HAP-1 (cell line): ENCODE measurements at regions not wholly inside any gene's neighbourhood (a gene's known extent, or its start where the extent isn't known, plus 50 kb on each side); places are given as distances from the start of the nearest gene placed in this dataset.

ENCODE experiments used
- DNase-seq, 2 experiments: peaks; one replicate each; pipeline ENCODE4 v3.0.0-alpha.2; 2016 to 2020; ENCODE audit warnings: low spot score in 2 of 2
- H3K27me3 ChIP-seq: fragments of 250-450 bp; sonication (Bioruptor Pico); 2 replicates; pipeline ENCODE4 v1.5.1; 2020; ENCODE audit warnings: low read depth, mild to moderate bottlenecking, moderate library complexity
- H3K36me3 ChIP-seq: fragments of 250-450 bp; sonication (Bioruptor Pico); replicated peaks from 2 replicates; pipeline ENCODE4 v1.5.1; 2020; ENCODE audit warnings: mild to moderate bottlenecking
- H3K4me1 ChIP-seq: fragments of 250-450 bp; sonication (Bioruptor Pico); 2 replicates; pipeline ENCODE4 v1.5.1; 2020; ENCODE audit warnings: mild to moderate bottlenecking
- H3K4me3 ChIP-seq: fragments of 250-450 bp; sonication (Bioruptor Pico); 2 replicates; pipeline ENCODE4 v1.5.1; 2020; ENCODE audit warnings: mild to moderate bottlenecking, moderate library complexity
- H3K9me3 ChIP-seq: fragments of 250-450 bp; sonication (Bioruptor Pico); 2 replicates; pipeline ENCODE4 v1.5.1; 2020; ENCODE audit warnings: mild to moderate bottlenecking, moderate library complexity
- in situ Hi-C: fragments of 300-500 bp; cut with MboI; formaldehyde crosslinking; loops from 3 replicates; pipeline ENCODE4 v1.14.3; 2020; ENCODE audit warnings: low sequenced_read_pairs, inconsistent platforms, mixed read lengths

- no peaks in the 10 kb centered on the region for H3K27me3 ChIP-seq
- H3K9me3 ChIP-seq, result no peaks in the 10 kb centered on the region
- H3K4me3 ChIP-seq, result no peak overlapping the region
- in situ Hi-C loops, result no loop called here
- H3K4me1 ChIP-seq, result no peaks in the 10 kb centered on the region
- no peaks in the 10 kb centered on the region for H3K36me3 ChIP-seq
- no peak for DNase-seq
Measured at GRCh38 chr3:82954486-82954885, 1193.0 kb upstream of the GBE1 start.

DNA sequence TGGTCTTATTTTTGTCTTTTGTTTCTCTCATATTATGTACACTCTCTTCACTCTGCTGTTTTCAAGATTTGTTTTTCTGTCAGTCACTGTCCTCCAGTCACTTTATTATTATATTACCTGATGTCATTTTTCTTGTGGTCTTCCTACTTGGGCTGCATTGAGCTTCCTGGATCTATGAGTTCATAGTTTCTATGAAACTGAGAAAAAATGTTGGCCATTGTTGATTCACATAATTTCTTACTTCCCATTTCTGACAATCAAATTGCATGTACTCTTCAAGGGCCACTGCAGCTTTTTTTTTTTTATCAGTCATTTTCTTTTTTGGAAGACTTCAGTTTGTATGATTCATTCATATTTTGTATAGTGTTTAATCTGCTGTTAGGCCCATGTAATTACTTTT is 1180.6 kb upstream of the GBE1 start:
- H3K27me3 ChIP-seq, result no peaks in the 10 kb centered on the region
- DNase-seq, result no peak
- H3K4me1 ChIP-seq, result no peaks in the 10 kb centered on the region
- no peaks in the 10 kb centered on the region for H3K9me3 ChIP-seq
- in situ Hi-C loops, result no loop called here
- no peak overlapping the region for H3K4me3 ChIP-seq
- H3K36me3 ChIP-seq, result no peaks in the 10 kb centered on the region

DNA sequence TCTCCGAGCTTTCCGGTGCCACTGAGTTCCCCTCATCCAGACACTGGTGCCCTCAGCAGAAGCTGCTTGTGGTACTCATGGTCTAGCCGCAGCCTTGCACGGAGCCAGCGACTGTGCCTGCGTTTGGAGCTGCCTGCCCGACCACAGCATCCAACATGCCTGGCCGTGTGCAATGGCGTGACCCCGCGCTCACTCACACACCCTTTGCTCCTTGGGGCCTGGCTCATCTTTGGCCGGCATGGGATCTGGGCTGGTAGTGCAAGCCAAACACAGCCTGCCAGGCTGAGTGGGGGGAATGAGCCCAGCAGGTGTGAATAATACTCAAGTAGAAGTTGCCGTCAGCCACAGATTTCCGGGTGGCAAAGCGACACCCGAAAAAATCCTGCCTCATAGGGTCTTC is 1178.7 kb upstream of the GBE1 start:
- Histone ChIP-seq H3K27me3 (no peaks in the 10 kb centered on the region), H3K4me1 (no peaks in the 10 kb centered on the region), H3K36me3 (no peaks in the 10 kb centered on the region), H3K4me3 (no peak overlapping the region), H3K9me3 (no peaks in the 10 kb centered on the region)
- in situ Hi-C loops, result no loop called here
- no peak for DNase-seq

- no peak overlapping the region for H3K4me3 ChIP-seq
- no peaks in the 10 kb centered on the region for H3K36me3 ChIP-seq
- H3K4me1 ChIP-seq, result no peaks in the 10 kb centered on the region
- no peaks in the 10 kb centered on the region for H3K9me3 ChIP-seq
- no peak for DNase-seq
- in situ Hi-C loops, result no loop called here
- no peaks in the 10 kb centered on the region for H3K27me3 ChIP-seq
Measured at GRCh38 chr3:82939491-82940097, 1178.1 kb upstream of the GBE1 start.

DNA sequence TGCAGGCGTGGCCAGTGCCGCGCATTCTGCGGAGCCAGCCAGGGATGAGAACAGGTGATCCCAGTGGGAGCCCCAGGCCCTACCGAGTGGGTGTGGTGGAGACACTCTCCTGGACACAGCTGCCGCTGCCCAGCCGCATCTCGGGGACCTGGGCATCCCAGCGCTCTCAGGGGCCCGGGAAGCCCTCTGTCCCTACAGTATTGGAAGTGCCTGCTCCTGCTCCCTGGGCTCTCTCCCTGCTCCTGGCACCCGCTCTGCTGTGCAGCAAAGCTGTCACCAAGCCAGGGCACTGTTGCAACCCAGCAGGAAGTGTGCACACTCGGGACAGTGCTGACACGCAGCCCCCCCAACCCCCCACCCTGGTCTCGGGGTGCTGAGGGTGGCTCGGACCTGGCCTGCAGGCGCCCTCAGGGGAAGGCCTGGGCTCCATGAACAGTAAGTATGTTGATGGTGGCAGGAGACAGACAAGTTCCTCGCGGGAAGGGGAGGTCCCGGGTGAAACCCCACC is 1177.4 kb upstream of the GBE1 start:
- Histone ChIP-seq H3K4me3 (no peak overlapping the region), H3K9me3 (no peaks in the 10 kb centered on the region), H3K27me3 (no peaks in the 10 kb centered on the region), H3K36me3 (no peaks in the 10 kb centered on the region), H3K4me1 (no peaks in the 10 kb centered on the region)
- no peak for DNase-seq
- in situ Hi-C loops, result no loop called here

DNA sequence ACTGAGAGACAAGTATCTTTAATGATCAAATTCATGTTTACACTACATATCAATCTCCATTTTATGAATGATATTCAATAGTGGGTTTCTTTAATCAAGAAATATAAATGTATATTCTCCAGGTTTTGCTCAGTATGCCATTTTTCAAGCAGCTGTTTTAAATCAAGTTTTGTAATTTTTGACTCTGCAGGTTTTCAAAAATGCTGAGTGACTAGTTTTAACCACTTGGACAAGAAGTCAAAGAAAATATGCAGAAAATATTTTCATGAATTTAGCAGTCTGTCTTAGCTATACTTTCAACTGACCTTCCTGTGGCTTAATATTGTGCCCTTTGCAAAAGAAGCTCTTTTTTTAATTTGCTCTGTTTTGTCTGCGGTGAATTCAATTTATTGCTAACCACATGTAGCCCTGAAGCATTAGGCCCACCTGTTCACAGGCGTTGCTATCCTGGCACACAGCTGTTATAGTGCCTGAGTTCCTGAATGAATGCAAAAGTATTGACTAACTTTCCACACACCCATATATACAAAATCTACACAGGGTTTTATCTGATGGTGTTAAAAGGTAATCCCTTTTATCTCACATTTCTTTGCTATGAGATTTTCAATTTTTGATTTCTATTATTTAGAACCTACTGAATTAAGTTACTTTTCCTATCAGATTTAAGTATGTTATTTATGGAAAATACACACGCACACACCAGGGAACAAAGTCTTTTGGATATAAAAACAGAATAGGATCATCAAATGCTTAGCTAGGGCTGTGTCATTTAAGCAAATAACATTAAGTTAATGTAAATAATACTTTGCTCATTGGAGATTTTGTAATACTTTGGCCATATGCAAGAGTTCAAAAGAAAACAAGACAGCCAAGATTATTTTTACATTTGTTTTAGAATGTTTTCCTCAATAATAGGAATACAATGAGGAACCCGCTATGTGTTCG is 1166.1 kb upstream of the GBE1 start:
- in situ Hi-C loops, result no loop called here
- Histone ChIP-seq H3K4me3 (no peak overlapping the region), H3K27me3 (no peaks in the 10 kb centered on the region), H3K4me1 (no peaks in the 10 kb centered on the region), H3K9me3 (no peaks in the 10 kb centered on the region), H3K36me3 (no peaks in the 10 kb centered on the region)
- no peak for DNase-seq

DNA sequence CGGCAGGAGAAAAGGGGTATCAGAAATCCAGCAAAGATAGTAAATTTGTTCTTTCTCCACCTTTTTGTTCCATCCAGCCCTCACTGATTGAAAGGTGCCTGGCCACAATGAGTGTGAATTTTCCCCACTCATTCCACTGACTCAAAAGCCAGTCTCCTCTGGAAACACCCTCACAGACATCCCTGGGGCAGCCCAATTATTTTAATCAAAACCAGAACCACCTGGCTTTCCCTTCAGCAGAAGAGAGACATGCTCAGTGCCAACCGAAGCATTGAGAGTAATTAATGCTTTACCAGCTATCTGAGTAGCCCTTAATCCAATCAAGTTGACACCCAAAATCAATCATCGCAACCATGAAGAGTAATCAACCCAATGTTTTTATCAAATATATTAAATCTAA is 1129.6 kb upstream of the GBE1 start:
- in situ Hi-C loops, result no loop called here
- Histone ChIP-seq H3K9me3 (no peaks in the 10 kb centered on the region), H3K27me3 (no peaks in the 10 kb centered on the region), H3K36me3 (no peaks in the 10 kb centered on the region), H3K4me3 (no peak overlapping the region), H3K4me1 (no peaks in the 10 kb centered on the region)
- no peak for DNase-seq

- Histone ChIP-seq H3K9me3 (no peaks in the 10 kb centered on the region), H3K36me3 (no peaks in the 10 kb centered on the region), H3K27me3 (no peaks in the 10 kb centered on the region), H3K4me1 (no peaks in the 10 kb centered on the region), H3K4me3 (no peak overlapping the region)
- no peak for DNase-seq
- in situ Hi-C loops, result no loop called here
Measured at GRCh38 chr3:82883072-82883471, 1121.6 kb upstream of the GBE1 start.

GRCh38 chr3:82875401-82875800 is 1114.0 kb upstream of the GBE1 start:
- H3K9me3 ChIP-seq, result no peaks in the 10 kb centered on the region
- in situ Hi-C loops, result no loop called here
- DNase-seq, result no peak
- H3K4me3 ChIP-seq, result no peak overlapping the region
- H3K27me3 ChIP-seq, result no peaks in the 10 kb centered on the region
- H3K4me1 ChIP-seq, result no peaks in the 10 kb centered on the region
- H3K36me3 ChIP-seq, result no peaks in the 10 kb centered on the region

DNA sequence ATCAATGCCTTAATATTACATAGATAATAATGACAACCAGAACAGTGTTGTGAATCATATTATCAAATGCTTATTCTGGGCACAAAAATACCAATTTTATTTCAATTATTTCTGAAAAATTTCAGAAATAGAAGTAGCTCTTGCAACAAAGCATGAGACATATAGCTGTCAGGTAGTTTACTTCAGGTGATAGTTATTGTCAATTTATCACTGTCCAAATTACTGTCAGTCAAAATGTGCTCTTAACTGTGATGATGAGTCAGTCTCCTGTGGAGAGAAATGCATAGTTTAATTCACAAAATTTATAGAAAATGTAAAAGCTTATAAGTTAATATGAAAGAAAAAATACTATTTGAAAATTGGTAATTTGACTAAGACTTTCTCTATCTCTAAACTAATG is 1078.4 kb upstream of the GBE1 start:
- in situ Hi-C loops, result no loop called here
- Histone ChIP-seq H3K4me3 (no peak overlapping the region), H3K27me3 (no peaks in the 10 kb centered on the region), H3K36me3 (no peaks in the 10 kb centered on the region), H3K4me1 (no peaks in the 10 kb centered on the region), H3K9me3 (no peaks in the 10 kb centered on the region)
- no peak for DNase-seq

GRCh38 chr3:82834098-82834497 is 1072.7 kb upstream of the GBE1 start:
- in situ Hi-C loops, result no loop called here
- DNase-seq, result no peak
- Histone ChIP-seq H3K27me3 (no peaks in the 10 kb centered on the region), H3K4me3 (no peak overlapping the region), H3K36me3 (no peaks in the 10 kb centered on the region), H3K9me3 (no peaks in the 10 kb centered on the region), H3K4me1 (no peaks in the 10 kb centered on the region)

DNA sequence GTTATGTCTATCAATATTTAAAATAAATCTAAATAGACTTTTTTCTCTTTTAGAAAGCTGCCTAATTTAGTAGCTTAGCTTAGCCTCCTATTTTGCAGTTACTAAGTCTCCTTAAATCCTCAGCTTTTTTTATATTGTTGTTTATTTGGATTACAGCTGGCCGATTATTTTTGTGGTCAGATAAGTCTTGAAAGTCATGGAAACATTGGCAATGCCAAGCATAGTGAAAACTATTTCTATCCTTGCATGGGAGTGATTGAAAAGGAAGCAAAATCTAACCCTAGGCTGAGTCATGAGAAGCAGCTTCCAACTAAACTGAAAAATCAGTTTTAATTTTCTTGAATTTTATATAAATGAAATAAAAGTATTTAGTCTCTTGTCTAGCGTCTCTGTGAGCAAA is 1063.0 kb upstream of the GBE1 start:
- no peak for DNase-seq
- H3K4me1 ChIP-seq, result no peaks in the 10 kb centered on the region
- H3K27me3 ChIP-seq, result no peaks in the 10 kb centered on the region
- H3K36me3 ChIP-seq, result no peaks in the 10 kb centered on the region
- H3K4me3 ChIP-seq, result no peak overlapping the region
- H3K9me3 ChIP-seq, result no peaks in the 10 kb centered on the region
- in situ Hi-C loops, result no loop called here

DNA sequence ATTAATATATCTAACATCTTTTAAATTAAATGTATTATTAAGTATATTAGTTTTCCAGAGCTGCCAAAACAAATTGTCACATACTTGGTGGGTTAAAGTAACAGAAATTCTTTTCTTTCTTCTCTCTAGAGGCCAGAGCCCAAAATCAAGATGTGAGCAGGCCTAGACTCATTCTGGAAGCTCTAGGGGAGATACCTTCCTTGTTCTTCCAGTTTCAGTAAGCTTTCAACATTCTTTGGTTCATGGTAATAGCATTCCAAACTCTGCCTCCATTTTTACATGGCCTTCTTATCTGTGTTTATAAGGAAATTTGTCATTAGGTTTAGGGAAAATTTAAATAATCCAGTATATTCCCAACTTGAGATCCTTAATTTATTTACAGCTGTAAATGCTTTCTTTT is 1054.6 kb upstream of the GBE1 start:
- Histone ChIP-seq H3K9me3 (no peaks in the 10 kb centered on the region), H3K4me3 (no peak overlapping the region), H3K4me1 (no peaks in the 10 kb centered on the region), H3K36me3 (no peaks in the 10 kb centered on the region), H3K27me3 (no peaks in the 10 kb centered on the region)
- in situ Hi-C loops, result no loop called here
- no peak for DNase-seq

DNA sequence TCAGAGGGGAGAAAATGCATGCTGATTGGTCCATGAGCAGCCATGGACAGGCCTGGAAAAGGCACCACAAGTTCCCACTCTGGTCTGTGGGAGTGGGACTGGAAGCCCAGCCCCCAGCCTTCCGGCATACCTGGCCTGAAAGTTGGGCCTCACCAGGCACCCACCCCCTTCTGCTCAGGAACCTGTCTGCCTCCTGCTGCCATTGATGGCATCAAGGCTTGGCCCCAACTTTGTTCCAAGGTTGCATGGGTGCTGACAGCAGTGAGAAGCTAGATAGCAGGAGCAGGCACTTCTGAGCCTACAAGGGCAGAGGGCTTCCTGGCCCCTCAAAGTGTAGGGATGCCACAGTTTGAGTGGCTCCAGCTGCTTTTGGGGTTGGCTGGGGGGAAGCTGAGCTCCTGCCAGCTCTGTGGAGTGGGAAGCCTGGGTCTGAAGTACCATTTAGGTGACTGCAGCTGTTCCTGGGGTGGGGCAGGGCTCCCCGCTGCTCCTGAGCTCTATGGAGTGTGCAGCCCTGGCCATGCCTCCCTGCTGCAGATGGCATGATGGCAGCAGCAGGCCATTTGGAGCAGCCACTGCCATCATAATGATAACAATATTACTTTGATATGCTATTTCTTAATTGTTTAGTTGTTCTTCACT is 1054.1 kb upstream of the GBE1 start:
- no peaks in the 10 kb centered on the region for H3K27me3 ChIP-seq
- no peak for DNase-seq
- no peaks in the 10 kb centered on the region for H3K4me1 ChIP-seq
- H3K4me3 ChIP-seq, result no peak overlapping the region
- H3K9me3 ChIP-seq, result no peaks in the 10 kb centered on the region
- in situ Hi-C loops, result no loop called here
- no peaks in the 10 kb centered on the region for H3K36me3 ChIP-seq
